Neural cell (in vitro differentiated cells): ENCODE measurements at regions not wholly inside any gene's neighbourhood (a gene's known extent, or its start where the extent isn't known, plus 50 kb on each side); places are given as distances from the start of the nearest gene placed in this dataset.

Source experiments
- H2AFZ ChIP-seq: fragments of 200-600, 300-800 bp; sonication (generic), shearing (Covaris generic); 2 replicates; pipeline ENCODE4 v1.6.0; 2014; ENCODE audit warnings: low read depth, mild to moderate bottlenecking, antibody characterized with exemption, low read length, moderate library complexity
- H3F3A ChIP-seq: fragments of 200-600 bp; shearing (Covaris generic); 2 replicates; pipeline ENCODE4 v1.6.1; 2016; ENCODE audit warnings: mild to moderate bottlenecking, moderate library complexity, mixed read lengths, antibody characterized with exemption, low read length; ENCODE audit not compliant: insufficient read depth, poor library complexity, severe bottlenecking
- H3K27ac ChIP-seq: fragments of 200-600, 300-800 bp; sonication (generic), shearing (Covaris generic); 2 replicates; pipeline ENCODE4 v1.5.1; 2014; ENCODE audit warnings: mild to moderate bottlenecking, low read length, moderate library complexity
- H3K27me3 ChIP-seq: fragments of 300-800, 200-600 bp; sonication (generic), shearing (Covaris generic); 2 replicates; pipeline ENCODE4 v1.6.0; 2014; ENCODE audit warnings: mild to moderate bottlenecking, low read depth, low read length, moderate library complexity; ENCODE audit not compliant: insufficient read depth
- H3K36me3 ChIP-seq: fragments of 300-800, 200-600 bp; sonication (generic), shearing (Covaris generic); 2 replicates; pipeline ENCODE4 v1.5.1; 2014; ENCODE audit warnings: mild to moderate bottlenecking, antibody characterized with exemption, low read length, moderate library complexity; ENCODE audit not compliant: insufficient read depth
- H3K4me2 ChIP-seq: fragments of 300-800, 200-600 bp; sonication (generic), shearing (Covaris generic); 2 replicates; pipeline ENCODE4 v1.6.0; 2014; ENCODE audit warnings: mild to moderate bottlenecking, low read length
- H3K4me3 ChIP-seq: fragments of 300-800, 200-600 bp; sonication (generic), shearing (Covaris generic); 2 replicates; pipeline ENCODE4 v1.5.1; 2014; ENCODE audit warnings: mild to moderate bottlenecking, low read length, moderate library complexity
- H3K79me2 ChIP-seq: fragments of 200-600 bp; shearing (Covaris generic); replicated peaks from 2 replicates; pipeline ENCODE4 v1.6.0; 2014; ENCODE audit warnings: mild to moderate bottlenecking, low read length, moderate library complexity; ENCODE audit not compliant: insufficient read depth
- H3K9ac ChIP-seq: fragments of 300-800, 200-600 bp; sonication (generic), shearing (Covaris generic); 2 replicates; pipeline ENCODE4 v1.6.1; 2016; ENCODE audit warnings: mild to moderate bottlenecking, low read length, mixed read lengths
- H3K9me2 ChIP-seq: fragments of 200-600 bp; shearing (Covaris generic); 2 replicates; pipeline ENCODE4 v1.6.1; 2016; ENCODE audit warnings: mild to moderate bottlenecking, low read length, mixed read lengths; ENCODE audit not compliant: insufficient read depth
- H3K9me3 ChIP-seq: fragments of 200-600, 300-800 bp; sonication (generic), shearing (Covaris generic); 2 replicates; pipeline ENCODE4 v1.6.1; 2016; ENCODE audit warnings: mild to moderate bottlenecking, mixed run types, low read length, moderate library complexity, mixed read lengths
- H4K20me1 ChIP-seq: fragments of 200-600 bp; shearing (Covaris generic); 2 replicates; pipeline ENCODE4 v1.6.1; 2016; ENCODE audit warnings: mild to moderate bottlenecking, mixed run types; ENCODE audit not compliant: insufficient read depth
- EP300 ChIP-seq: fragments of 450-650 bp; conservative IDR thresholded peaks from 2 replicates; pipeline ENCODE4 v1.6.1; 2014; ENCODE audit warnings: antibody characterized with exemption, mild to moderate bottlenecking, moderate library complexity; ENCODE audit not compliant: poor library complexity, severe bottlenecking
- EZH2 ChIP-seq: fragments of 200-600, 300-800 bp; shearing (Covaris generic), sonication (generic); IDR thresholded peaks from 2 replicates; pipeline ENCODE4 v1.6.1; 2014; ENCODE audit warnings: antibody characterized with exemption, low read length, borderline replicate concordance, mild to moderate bottlenecking; ENCODE audit not compliant: insufficient read depth, poor library complexity, severe bottlenecking
- MXI1 ChIP-seq: fragments of 450-650 bp; conservative IDR thresholded peaks from 2 replicates; pipeline ENCODE4 v1.6.1; 2014; ENCODE audit warnings: antibody characterized with exemption, mild to moderate bottlenecking; ENCODE audit not compliant: poor library complexity, severe bottlenecking
- POLR2AphosphoS5 ChIP-seq: IDR thresholded peaks from 2 replicates; pipeline ENCODE4 v1.6.1; 2012
- RAD21 ChIP-seq: fragments of 450-650 bp; conservative IDR thresholded peaks from 2 replicates; pipeline ENCODE4 v1.6.1; 2014; ENCODE audit warnings: antibody characterized with exemption, mild to moderate bottlenecking, moderate library complexity
- SMC3 ChIP-seq: fragments of 450-650 bp; conservative IDR thresholded peaks from 2 replicates; pipeline ENCODE4 v1.6.1; 2014; ENCODE audit warnings: antibody characterized with exemption, mild to moderate bottlenecking, moderate library complexity; ENCODE audit not compliant: poor library complexity
- TAF1 ChIP-seq: IDR thresholded peaks from 2 replicates; pipeline ENCODE4 v1.6.1; 2012; ENCODE audit warnings: low read depth
- TF ChIP-seq, protein P1 (sequence below): IDR thresholded peaks from 2 replicates; pipeline ENCODE4 v1.6.1; 2012; ENCODE audit warnings: borderline replicate concordance
- TF ChIP-seq, protein P2 (sequence below): fragments of 450-650 bp; IDR thresholded peaks from 2 replicates; pipeline ENCODE4 v1.5.1; 2014; ENCODE audit warnings: antibody characterized with exemption, mild to moderate bottlenecking, moderate library complexity; ENCODE audit not compliant: poor library complexity, severe bottlenecking

DNA sequence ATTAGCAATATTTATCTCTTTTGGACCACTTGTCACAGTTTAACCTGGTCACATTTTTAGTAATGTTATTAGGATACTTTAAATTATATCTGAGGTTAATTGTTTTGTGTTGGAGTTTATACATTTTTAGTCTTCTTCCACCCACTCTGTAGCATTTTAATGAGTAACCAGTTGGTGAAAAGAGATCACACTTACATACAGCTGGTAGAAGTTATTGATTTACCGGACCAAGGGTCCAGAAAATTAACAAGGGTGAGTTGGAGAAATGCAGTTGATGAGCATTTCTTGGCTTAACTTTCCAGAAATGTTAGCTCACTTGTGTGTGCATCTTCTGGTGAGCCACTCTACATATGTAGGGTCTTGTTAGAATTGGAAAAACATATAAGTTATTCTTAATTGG is 219.6 kb downstream of the GRXCR1 start:
- TF ChIP-seq SMC3 (no peak), TAF1 (no peak), EZH2 (no peak)
- no peaks in the 10 kb centered on the region for H3K9me2 ChIP-seq
- H3K9me3 ChIP-seq = no peaks in the 10 kb centered on the region
- H3K27me3 ChIP-seq = no peaks in the 10 kb centered on the region
- H3K4me3 ChIP-seq = no peak overlapping the region
- no peaks in the 10 kb centered on the region for H3F3A ChIP-seq
- H4K20me1 ChIP-seq = no peaks in the 10 kb centered on the region
- H2AFZ ChIP-seq = no peak overlapping the region
- no peaks in the 10 kb centered on the region for H3K36me3 ChIP-seq
- H3K27ac ChIP-seq = no peak overlapping the region
- H3K79me2 ChIP-seq = no peaks in the 10 kb centered on the region
- no peak overlapping the region for H3K9ac ChIP-seq
- no peak overlapping the region for H3K4me2 ChIP-seq

DNA sequence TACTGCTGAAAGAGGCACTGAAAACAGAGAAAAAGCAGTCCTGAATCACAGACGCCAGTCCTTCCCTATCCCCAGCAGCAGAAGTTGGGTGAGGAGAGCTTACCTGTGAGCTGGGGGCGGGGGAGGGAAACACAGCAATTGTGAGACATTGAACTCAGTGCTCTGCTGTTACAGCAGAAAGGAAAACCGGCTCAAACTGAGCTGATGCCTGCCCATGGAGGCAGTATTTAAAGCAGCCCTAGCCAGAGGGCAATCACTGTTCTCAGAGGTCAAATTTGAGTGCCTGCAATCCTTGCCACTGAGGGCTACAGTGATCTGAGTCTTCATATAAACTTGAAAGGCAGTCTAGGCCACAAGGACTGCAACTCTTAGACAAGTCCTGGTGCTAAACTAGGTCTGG is 220.7 kb downstream of the GRXCR1 start:
- H3K9ac ChIP-seq = no peak overlapping the region
- no peaks in the 10 kb centered on the region for H3K79me2 ChIP-seq
- H2AFZ ChIP-seq = no peak overlapping the region

More for the DNA sequence above, 220.7 kb downstream of the GRXCR1 start:
- Histone ChIP-seq H3K27ac (no peak overlapping the region), H3F3A (no peaks in the 10 kb centered on the region), H3K27me3 (no peaks in the 10 kb centered on the region), H4K20me1 (no peaks in the 10 kb centered on the region), H3K4me3 (no peak overlapping the region), H3K9me3 (no peaks in the 10 kb centered on the region), H3K4me2 (no peak overlapping the region), H3K36me3 (no peaks in the 10 kb centered on the region), H3K9me2 (no peaks in the 10 kb centered on the region)
- TF ChIP-seq MXI1 (no peak), TAF1 (no peak), SMC3 (no peak), EZH2 (no peak), RAD21 (no peak), EP300 (no peak), POLR2AphosphoS5 (no peak)
- TF ChIP-seq, protein P1, sequence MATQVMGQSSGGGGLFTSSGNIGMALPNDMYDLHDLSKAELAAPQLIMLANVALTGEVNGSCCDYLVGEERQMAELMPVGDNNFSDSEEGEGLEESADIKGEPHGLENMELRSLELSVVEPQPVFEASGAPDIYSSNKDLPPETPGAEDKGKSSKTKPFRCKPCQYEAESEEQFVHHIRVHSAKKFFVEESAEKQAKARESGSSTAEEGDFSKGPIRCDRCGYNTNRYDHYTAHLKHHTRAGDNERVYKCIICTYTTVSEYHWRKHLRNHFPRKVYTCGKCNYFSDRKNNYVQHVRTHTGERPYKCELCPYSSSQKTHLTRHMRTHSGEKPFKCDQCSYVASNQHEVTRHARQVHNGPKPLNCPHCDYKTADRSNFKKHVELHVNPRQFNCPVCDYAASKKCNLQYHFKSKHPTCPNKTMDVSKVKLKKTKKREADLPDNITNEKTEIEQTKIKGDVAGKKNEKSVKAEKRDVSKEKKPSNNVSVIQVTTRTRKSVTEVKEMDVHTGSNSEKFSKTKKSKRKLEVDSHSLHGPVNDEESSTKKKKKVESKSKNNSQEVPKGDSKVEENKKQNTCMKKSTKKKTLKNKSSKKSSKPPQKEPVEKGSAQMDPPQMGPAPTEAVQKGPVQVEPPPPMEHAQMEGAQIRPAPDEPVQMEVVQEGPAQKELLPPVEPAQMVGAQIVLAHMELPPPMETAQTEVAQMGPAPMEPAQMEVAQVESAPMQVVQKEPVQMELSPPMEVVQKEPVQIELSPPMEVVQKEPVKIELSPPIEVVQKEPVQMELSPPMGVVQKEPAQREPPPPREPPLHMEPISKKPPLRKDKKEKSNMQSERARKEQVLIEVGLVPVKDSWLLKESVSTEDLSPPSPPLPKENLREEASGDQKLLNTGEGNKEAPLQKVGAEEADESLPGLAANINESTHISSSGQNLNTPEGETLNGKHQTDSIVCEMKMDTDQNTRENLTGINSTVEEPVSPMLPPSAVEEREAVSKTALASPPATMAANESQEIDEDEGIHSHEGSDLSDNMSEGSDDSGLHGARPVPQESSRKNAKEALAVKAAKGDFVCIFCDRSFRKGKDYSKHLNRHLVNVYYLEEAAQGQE = no peak
- TF ChIP-seq, protein P2, sequence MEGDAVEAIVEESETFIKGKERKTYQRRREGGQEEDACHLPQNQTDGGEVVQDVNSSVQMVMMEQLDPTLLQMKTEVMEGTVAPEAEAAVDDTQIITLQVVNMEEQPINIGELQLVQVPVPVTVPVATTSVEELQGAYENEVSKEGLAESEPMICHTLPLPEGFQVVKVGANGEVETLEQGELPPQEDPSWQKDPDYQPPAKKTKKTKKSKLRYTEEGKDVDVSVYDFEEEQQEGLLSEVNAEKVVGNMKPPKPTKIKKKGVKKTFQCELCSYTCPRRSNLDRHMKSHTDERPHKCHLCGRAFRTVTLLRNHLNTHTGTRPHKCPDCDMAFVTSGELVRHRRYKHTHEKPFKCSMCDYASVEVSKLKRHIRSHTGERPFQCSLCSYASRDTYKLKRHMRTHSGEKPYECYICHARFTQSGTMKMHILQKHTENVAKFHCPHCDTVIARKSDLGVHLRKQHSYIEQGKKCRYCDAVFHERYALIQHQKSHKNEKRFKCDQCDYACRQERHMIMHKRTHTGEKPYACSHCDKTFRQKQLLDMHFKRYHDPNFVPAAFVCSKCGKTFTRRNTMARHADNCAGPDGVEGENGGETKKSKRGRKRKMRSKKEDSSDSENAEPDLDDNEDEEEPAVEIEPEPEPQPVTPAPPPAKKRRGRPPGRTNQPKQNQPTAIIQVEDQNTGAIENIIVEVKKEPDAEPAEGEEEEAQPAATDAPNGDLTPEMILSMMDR = no peak
